HUES64 (cell line): ENCODE measurements at regions not wholly inside any gene's neighbourhood (a gene's known extent, or its start where the extent isn't known, plus 50 kb on each side); places are given as distances from the start of the nearest gene placed in this dataset.
A peak's percentile ranks its signal among the peaks of the same experiment; 100 is the strongest.
"Not testable (repeated sequence)": the region's sequence is repeated elsewhere in the genome, so short reads cannot be mapped to it uniquely, and the experiment has no call there.

Experiments used
- H3K27ac ChIP-seq: 2 replicates; pipeline ENCODE4 v1.7.0; 2013; ENCODE audit warnings: low read depth, low read length, inconsistent platforms
- H3K27me3 ChIP-seq: 2 replicates; pipeline ENCODE4 v1.6.1; 2013; ENCODE audit warnings: mild to moderate bottlenecking, low read length; ENCODE audit not compliant: insufficient read depth
- H3K36me3 ChIP-seq: 2 replicates; pipeline ENCODE4 v1.6.1; 2013; ENCODE audit warnings: mild to moderate bottlenecking, low read length; ENCODE audit not compliant: insufficient read depth
- H3K4me1 ChIP-seq: 2 replicates; pipeline ENCODE4 v1.6.1; 2013; ENCODE audit warnings: mild to moderate bottlenecking, low read length, moderate library complexity; ENCODE audit not compliant: insufficient read depth
- H3K4me3 ChIP-seq: 2 replicates; pipeline ENCODE4 v1.5.1; 2013; ENCODE audit warnings: mild to moderate bottlenecking, low read length, moderate library complexity
- H3K9ac ChIP-seq: 2 replicates; pipeline ENCODE4 v1.6.1; 2013; ENCODE audit warnings: mild to moderate bottlenecking, low read depth, low read length
- H3K9me3 ChIP-seq: 2 replicates; pipeline ENCODE4 v1.6.1; 2013; ENCODE audit warnings: low read depth, low read length; ENCODE audit not compliant: insufficient read depth
- WGBS: fragments of 150-250, 120-280 bp; methylation state at CpG from one replicate; pipeline ENCODE4 v1.1.7; 2013; ENCODE audit warnings: missing lambda C conversion rate; 5-methylcytosine and 5-hydroxymethylcytosine counted together

GRCh38 chr17:51367836-51368235 is 107.5 kb downstream of the UTP18 start:
- WGBS = 71% methylated on average over 1 of the region's 1 CpG
- H3K4me1 ChIP-seq = peaks cover 19% of the 10 kb centered on the region
- H3K9ac ChIP-seq, H3K4me3 ChIP-seq, H3K27ac ChIP-seq, H3K27me3 ChIP-seq, H3K36me3 ChIP-seq, H3K9me3 ChIP-seq: not testable (repeated sequence)

GRCh38 chr17:51371732-51372151 is 111.4 kb downstream of the UTP18 start:
- WGBS = 24% methylated on average over 5 of the region's 5 CpGs
- H3K27ac ChIP-seq = peak overlapping the region; percentile 67; the same call in 1 of the 2 replicates
- H3K36me3 ChIP-seq = no peaks in the 10 kb centered on the region
- H3K4me3 ChIP-seq = no peak overlapping the region
- H3K27me3 ChIP-seq = no peaks in the 10 kb centered on the region
- no peaks in the 10 kb centered on the region for H3K9me3 ChIP-seq
- H3K4me1 ChIP-seq = peaks cover 28% of the 10 kb centered on the region
- H3K9ac ChIP-seq = no peak overlapping the region

GRCh38 chr17:51372345-51373004 is 112.1 kb downstream of the UTP18 start:
- Histone ChIP-seq H3K27ac (peak overlapping the region; percentile 70; the same call in 1 of the 2 replicates), H3K9ac (no peak overlapping the region), H3K9me3 (no peaks in the 10 kb centered on the region), H3K36me3 (no peaks in the 10 kb centered on the region), H3K4me1 (peaks cover 28% of the 10 kb centered on the region), H3K4me3 (no peak overlapping the region; the same call in 1 of the 2 replicates), H3K27me3 (no peaks in the 10 kb centered on the region)
- whole genome bisulfite sequencing = 64% methylated on average over 4 of the region's 5 CpGs

- Histone ChIP-seq H3K4me3 (no peak overlapping the region), H3K36me3 (no peaks in the 10 kb centered on the region), H3K4me1 (peaks cover 28% of the 10 kb centered on the region), H3K27ac (peak overlapping the region; percentile 70; the same call in 1 of the 2 replicates), H3K9ac (no peak overlapping the region), H3K27me3 (no peaks in the 10 kb centered on the region), H3K9me3 (no peaks in the 10 kb centered on the region)
- 46% methylated on average over 4 of the region's 4 CpGs for WGBS
These were observed 113.3 kb downstream of the UTP18 start for GRCh38 chr17:51373489-51374152.

- Histone ChIP-seq H3K36me3 (no peaks in the 10 kb centered on the region), H3K4me1 (peaks cover 28% of the 10 kb centered on the region), H3K9ac (no peak overlapping the region), H3K4me3 (no peak overlapping the region), H3K9me3 (no peaks in the 10 kb centered on the region), H3K27me3 (no peaks in the 10 kb centered on the region), H3K27ac (peak overlapping the region; percentile 70; the same call in 1 of the 2 replicates)
- WGBS = 82% methylated on average over 4 of the region's 4 CpGs
These were observed 113.9 kb downstream of the UTP18 start for GRCh38 chr17:51374209-51374608.

- Histone ChIP-seq H3K4me3 (no peak overlapping the region), H3K36me3 (no peaks in the 10 kb centered on the region), H3K27ac (no peak overlapping the region), H3K27me3 (no peaks in the 10 kb centered on the region), H3K9me3 (no peaks in the 10 kb centered on the region), H3K4me1 (peaks cover 28% of the 10 kb centered on the region), H3K9ac (no peak overlapping the region)
- WGBS = 99% methylated on average over 3 of the region's 3 CpGs
These were observed 115.4 kb downstream of the UTP18 start for GRCh38 chr17:51375771-51376170.

- no peak overlapping the region for H3K27ac ChIP-seq
- no peaks in the 10 kb centered on the region for H3K9me3 ChIP-seq
- 100% methylated on average over 1 of the region's 1 CpG for WGBS
- no peaks in the 10 kb centered on the region for H3K36me3 ChIP-seq
- H3K9ac ChIP-seq = no peak overlapping the region
- peaks cover 28% of the 10 kb centered on the region for H3K4me1 ChIP-seq
- H3K27me3 ChIP-seq = no peaks in the 10 kb centered on the region
- no peak overlapping the region for H3K4me3 ChIP-seq
These were observed 116.4 kb downstream of the UTP18 start for GRCh38 chr17:51376739-51377138.

- 100% methylated on average over 1 of the region's 1 CpG for WGBS
- H3K27ac ChIP-seq = no peak overlapping the region
- H3K27me3 ChIP-seq = no peaks in the 10 kb centered on the region
- H3K36me3 ChIP-seq = no peaks in the 10 kb centered on the region
- no peak overlapping the region for H3K4me3 ChIP-seq
- no peaks in the 10 kb centered on the region for H3K9me3 ChIP-seq
- H3K4me1 ChIP-seq = no peaks in the 10 kb centered on the region
- H3K9ac ChIP-seq = no peak overlapping the region
These were observed 120.9 kb downstream of the UTP18 start for GRCh38 chr17:51381262-51381661.

- Histone ChIP-seq H3K27ac (no peak overlapping the region), H3K9me3 (no peaks in the 10 kb centered on the region), H3K9ac (no peak overlapping the region), H3K4me1 (no peaks in the 10 kb centered on the region), H3K4me3 (no peak overlapping the region), H3K36me3 (no peaks in the 10 kb centered on the region), H3K27me3 (no peaks in the 10 kb centered on the region)
- 95% methylated on average over 20 of the region's 20 CpGs for WGBS
These were observed 124.9 kb downstream of the UTP18 start for GRCh38 chr17:51385208-51385607.

GRCh38 chr17:51387582-51387981 is 127.2 kb downstream of the UTP18 start:
- no peaks in the 10 kb centered on the region for H3K36me3 ChIP-seq
- 95% methylated on average over 4 of the region's 4 CpGs for WGBS

GRCh38 chr17:51387986-51388385 is 127.6 kb downstream of the UTP18 start:
- Histone ChIP-seq H3K27me3 (no peaks in the 10 kb centered on the region), H3K9ac (no peak overlapping the region), H3K27ac (no peak overlapping the region), H3K4me1 (no peaks in the 10 kb centered on the region), H3K4me3 (no peak overlapping the region), H3K9me3 (no peaks in the 10 kb centered on the region), H3K36me3 (no peaks in the 10 kb centered on the region)
- 95% methylated on average over 2 of the region's 2 CpGs for WGBS

More at GRCh38 chr17:51387582-51387981, 127.2 kb downstream of the UTP18 start:
- no peak overlapping the region for H3K4me3 ChIP-seq
- no peak overlapping the region for H3K27ac ChIP-seq
- H3K27me3 ChIP-seq = no peaks in the 10 kb centered on the region
- H3K4me1 ChIP-seq = no peaks in the 10 kb centered on the region
- no peak overlapping the region for H3K9ac ChIP-seq
- H3K9me3 ChIP-seq = no peaks in the 10 kb centered on the region
